Aorta (tissue), 5 donors: ENCODE measurements at regions not wholly inside any gene's neighbourhood (a gene's known extent, or its start where the extent isn't known, plus 50 kb on each side); places are given as distances from the start of the nearest gene placed in this dataset.
"Not testable (repeated sequence)": the region's sequence is repeated elsewhere in the genome, so short reads cannot be mapped to it uniquely, and the experiment has no call there.

ENCODE experiments used
- ATAC-seq: fragments of 200-7000 bp; cut with Tn5 transposase; one replicate; pipeline ENCODE4 v1.9.1; 2022; ENCODE audit warnings: moderate library complexity; ENCODE audit not compliant: low FRiP score
- DNase-seq, 2 donors: peaks; one replicate each; pipeline ENCODE4 v3.0.0-alpha.2; 2020
- H3K27ac ChIP-seq, 2 donors: one replicate each; pipeline ENCODE4 v1.5.1; 2013; ENCODE audit warnings: low read length in 2 of 2, mild to moderate bottlenecking in 2 of 2, moderate library complexity in 2 of 2, control low read depth in 1 of 2, inconsistent platforms in 1 of 2, low read depth in 1 of 2
- H3K27me3 ChIP-seq, 2 donors: one replicate each; pipeline ENCODE4 v1.6.1; 2013; ENCODE audit warnings: control low read depth in 1 of 2, low read length in 1 of 2, mild to moderate bottlenecking in 1 of 2, moderate library complexity in 1 of 2; ENCODE audit not compliant: insufficient read depth in 2 of 2, control insufficient read depth in 1 of 2
- H3K36me3 ChIP-seq, 2 donors: one replicate each; pipeline ENCODE4 v1.6.1; 2013; ENCODE audit warnings: control low read depth in 1 of 2, low read length in 1 of 2, mild to moderate bottlenecking in 1 of 2; ENCODE audit not compliant: insufficient read depth in 2 of 2, control insufficient read depth in 1 of 2
- H3K4me1 ChIP-seq, 2 donors: one replicate each; pipeline ENCODE4 v1.6.1; 2013; ENCODE audit warnings: low read length in 2 of 2, control low read depth in 1 of 2, mild to moderate bottlenecking in 1 of 2, moderate library complexity in 1 of 2; ENCODE audit not compliant: insufficient read depth in 2 of 2, control insufficient read depth in 1 of 2
- H3K4me3 ChIP-seq, 2 donors: one replicate each; pipeline ENCODE4 v1.5.1; 2013; ENCODE audit warnings: low read length in 2 of 2, control low read depth in 1 of 2, mild to moderate bottlenecking in 1 of 2
- H3K9me3 ChIP-seq: one replicate; pipeline ENCODE4 v1.6.1; 2013; ENCODE audit warnings: mild to moderate bottlenecking, low read length; ENCODE audit not compliant: control insufficient read depth
- WGBS, 2 donors: extraction: QIAGEN DNeasy Blood & Tissue Kit; methylation state at CpG; one replicate each; pipeline ENCODE4 v1.1.7; 2013; 5-methylcytosine and 5-hydroxymethylcytosine counted together
- intact Hi-C, 2 donors: fragments of 100-400 bp; cut with DNase I; formaldehyde crosslinking; loops; one replicate each; pipeline versions ENCODE4 v1.14.2 to v1.15.0; 2022
- donor health status: healthy with polysubstance abuse.
- donor health status: Bipolar disorder and iron deficiency.
- donor health status: DM: no; HTN: no; CAD: no.
- donor health status: DM: no; HTN: no; CAD: no.
- donor health status: DM: yes; HTN: yes; CAD: no.

DNA sequence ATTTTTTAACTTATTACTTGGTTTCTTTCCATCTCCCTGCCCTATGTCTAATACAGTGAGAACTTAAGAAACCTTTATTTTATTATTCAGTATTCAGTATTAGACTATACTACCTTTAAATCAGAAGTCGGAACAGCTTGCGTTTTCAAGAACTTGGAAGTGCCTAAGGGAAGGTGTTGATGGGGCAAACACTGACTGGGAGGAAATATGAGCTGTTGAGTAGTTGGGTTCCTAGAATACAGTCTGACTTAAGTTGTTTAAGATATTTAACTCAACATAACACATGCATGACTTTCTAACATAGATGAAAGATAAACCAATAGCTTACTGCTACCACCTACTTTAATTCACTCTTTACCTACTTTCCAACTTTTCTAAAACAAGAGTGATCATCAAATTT lies 1048.1 kb downstream of the ROBO2 start:
- no peaks in the 10 kb centered on the region for H3K27me3 ChIP-seq
- intact Hi-C loops: no loop called here
- H3K4me3 ChIP-seq: no peak overlapping the region
- no peak overlapping the region for H3K27ac ChIP-seq
- peaks cover 2% of the 10 kb centered on the region for H3K9me3 ChIP-seq
- 77 to 87% methylated on average over 2 of the region's 2 CpGs for WGBS, 2 donors
- H3K36me3 ChIP-seq: no peaks in the 10 kb centered on the region
- H3K4me1 ChIP-seq: peaks cover 0 to 4% of the 10 kb centered on the region in 2 donors
- DNase-seq (no peak), ATAC-seq (no peak)

- WGBS, 2 donors: 97 to 99% methylated on average over 3 of the region's 3 CpGs
- intact Hi-C loops: no loop called here
- Histone ChIP-seq H3K27me3 (no peaks in the 10 kb centered on the region), H3K4me3 (no peak overlapping the region), H3K4me1 (peaks cover 0 to 4% of the 10 kb centered on the region in 2 donors), H3K36me3 (no peaks in the 10 kb centered on the region), H3K9me3 (peaks cover 2% of the 10 kb centered on the region), H3K27ac (no peak overlapping the region)
- no peak for ATAC-seq
- no peak for DNase-seq
These were observed 1050.5 kb downstream of the ROBO2 start for GRCh38 chr3:78090382-78090781.

- H3K9me3 ChIP-seq: peaks cover 2% of the 10 kb centered on the region
- DNase-seq (no peak), ATAC-seq (no peak)
- H3K36me3 ChIP-seq: no peaks in the 10 kb centered on the region
- intact Hi-C loops: no loop called here
- no peaks in the 10 kb centered on the region for H3K27me3 ChIP-seq
- WGBS, 2 donors: 8 to 17% methylated on average over 2 of the region's 2 CpGs
- H3K27ac ChIP-seq: no peak overlapping the region
- H3K4me1 ChIP-seq: peaks cover 0 to 4% of the 10 kb centered on the region in 2 donors
- H3K4me3 ChIP-seq: no peak overlapping the region
These were observed 1051.7 kb downstream of the ROBO2 start for GRCh38 chr3:78091478-78092119.

GRCh38 chr3:78092574-78092973 lies 1052.7 kb downstream of the ROBO2 start:
- intact Hi-C loops, H3K36me3 ChIP-seq, H3K4me1 ChIP-seq, ATAC-seq, DNase-seq, H3K27ac ChIP-seq, H3K9me3 ChIP-seq, H3K4me3 ChIP-seq, H3K27me3 ChIP-seq: not testable (repeated sequence)
- WGBS, 2 donors: 94 to 100% methylated on average over 1 of the region's 1 CpG

- Histone ChIP-seq H3K9me3 (no peaks in the 10 kb centered on the region), H3K27me3 (no peaks in the 10 kb centered on the region), H3K36me3 (no peaks in the 10 kb centered on the region), H3K4me1 (peaks cover 0 to under 1% of the 10 kb centered on the region in 2 donors), H3K4me3 (no peak overlapping the region), H3K27ac (no peak overlapping the region)
- intact Hi-C loops: no loop called here
- DNase-seq (no peak), ATAC-seq (no peak)
These were observed 1056.8 kb downstream of the ROBO2 start for GRCh38 chr3:78096488-78097255.

DNA sequence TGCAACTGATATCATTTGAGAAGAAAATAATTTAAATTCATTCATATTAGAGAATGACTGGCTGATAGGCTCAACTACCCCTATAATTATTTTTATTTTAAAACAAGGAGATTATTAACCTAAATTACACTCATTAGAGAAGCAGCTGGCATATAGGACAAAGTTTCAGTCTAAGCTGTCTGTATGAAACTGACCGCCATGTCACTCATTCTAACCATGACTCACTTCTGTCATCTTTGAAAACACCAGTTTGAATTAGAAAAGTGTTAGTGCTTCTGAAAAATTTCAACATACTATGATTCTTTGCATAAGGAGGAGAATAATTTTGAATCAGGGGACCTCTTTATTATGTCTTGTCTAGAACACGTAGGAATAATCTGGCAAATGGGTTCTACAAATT lies 1058.5 kb downstream of the ROBO2 start:
- DNase-seq: no peak
- H3K27ac ChIP-seq: no peak overlapping the region
- H3K27me3 ChIP-seq: no peaks in the 10 kb centered on the region
- intact Hi-C loops: no loop called here
- ATAC-seq: no peak
- no peaks in the 10 kb centered on the region for H3K9me3 ChIP-seq
- no peaks in the 10 kb centered on the region for H3K4me1 ChIP-seq
- H3K4me3 ChIP-seq: no peak overlapping the region
- no peaks in the 10 kb centered on the region for H3K36me3 ChIP-seq
- 90 to 93% methylated on average over 2 of the region's 2 CpGs for WGBS, 2 donors

- Histone ChIP-seq H3K36me3 (no peaks in the 10 kb centered on the region), H3K9me3 (no peaks in the 10 kb centered on the region), H3K27ac (no peak overlapping the region), H3K4me1 (no peaks in the 10 kb centered on the region), H3K4me3 (no peak overlapping the region), H3K27me3 (no peaks in the 10 kb centered on the region)
- DNase-seq: no peak
- WGBS, 2 donors: 20 to 25% methylated on average over 3 of the region's 3 CpGs
- intact Hi-C loops: no loop called here
- no peak for ATAC-seq
These were observed 1061.5 kb downstream of the ROBO2 start for GRCh38 chr3:78101384-78101783.

DNA sequence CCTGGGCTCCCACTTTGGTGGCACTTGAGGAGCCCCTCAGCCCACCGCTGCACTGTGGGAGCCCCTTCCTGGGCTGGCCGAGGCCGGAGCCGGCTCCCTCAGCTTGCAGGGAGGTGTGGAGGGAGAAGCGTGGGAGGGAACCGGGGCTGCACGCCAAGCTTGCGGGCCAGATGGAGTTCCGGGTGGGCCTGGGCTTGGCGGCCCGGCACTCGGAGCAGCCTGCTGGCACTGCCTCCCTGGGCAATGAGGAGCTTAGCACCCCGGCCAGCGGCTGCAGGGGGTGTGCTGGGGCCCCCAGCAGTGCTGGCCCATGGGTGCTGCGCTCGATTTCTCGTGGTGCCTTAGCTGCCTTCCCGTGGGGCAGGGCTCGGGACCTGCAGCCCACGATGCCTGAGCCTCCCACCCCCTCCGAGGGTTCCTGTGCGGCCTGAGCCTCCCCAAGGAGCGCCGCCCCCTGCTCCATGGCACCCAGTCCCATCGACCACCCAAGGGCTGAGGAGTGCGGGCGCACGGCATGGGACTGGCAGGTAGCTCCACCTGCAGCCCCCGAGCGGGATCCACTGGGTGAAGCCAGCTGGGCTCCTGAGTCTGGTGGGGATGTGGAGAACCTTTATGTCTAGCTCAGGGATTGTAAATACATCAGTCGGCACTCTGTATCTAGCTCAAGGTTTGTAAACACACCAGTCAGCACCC lies 1068.5 kb downstream of the ROBO2 start:
- H3K27me3 ChIP-seq, H3K4me3 ChIP-seq, H3K27ac ChIP-seq, H3K9me3 ChIP-seq, intact Hi-C loops, H3K4me1 ChIP-seq, DNase-seq, H3K36me3 ChIP-seq, ATAC-seq: not testable (repeated sequence)
- 96% methylated on average over 30 to 31 of the region's 31 CpGs for WGBS, 2 donors
